ENCODE measurements at regions not wholly inside any gene's neighbourhood (a gene's known extent, or its start where the extent isn't known, plus 50 kb on each side); places are given as distances from the start of the nearest gene placed in this dataset.
A peak's percentile ranks its signal among the peaks of the same experiment; 100 is the strongest.

GRCh38 chr6:129936329-129937165 lies 75.4 kb upstream of the TMEM244 start:
- H3K27ac ChIP-seq (ENCODE audit: low read depth, low read length) = no peak overlapping the region
- DNase-seq (ENCODE audit: low read depth, low spot score) = peak; percentile 29
- POLR2A ChIA-PET = no interaction called here
- H3K4me3 ChIP-seq (ENCODE audit: low read depth, low read length) = no peak overlapping the region
- H3K9me3 ChIP-seq (ENCODE audit: control insufficient read depth, insufficient read depth, low read length) = no peaks in the 10 kb centered on the region
- CTCF ChIA-PET = interaction anchor here (1.0 kb wide), 1 partner anchor 339 kb away, joined by 4 read pairs; no protein-coding TSS in a partner anchor
- peak; percentile 40 for TF ChIP-seq CTCF (IDR thresholded peaks at IDR 0.05; ENCODE audit: low read depth, low read length)
- H3K27me3 ChIP-seq (ENCODE audit: control insufficient read depth, insufficient read depth, low read length) = no peaks in the 10 kb centered on the region

GRCh38 chr6:129932321-129932720 lies 71.2 kb upstream of the TMEM244 start:
- TF ChIP-seq CTCF (IDR thresholded peaks at IDR 0.05; ENCODE audit: low read depth, low read length) = no peak
- Histone ChIP-seq H3K27me3 (ENCODE audit: control insufficient read depth, insufficient read depth, low read length) (no peaks in the 10 kb centered on the region), H3K4me3 (ENCODE audit: low read depth, low read length) (no peak overlapping the region), H3K27ac (ENCODE audit: low read depth, low read length) (no peak overlapping the region), H3K9me3 (ENCODE audit: control insufficient read depth, insufficient read depth, low read length) (no peaks in the 10 kb centered on the region)
- no peak for DNase-seq (ENCODE audit: low read depth, low spot score)
- ChIA-PET POLR2A (no interaction called here), CTCF (no interaction called here)

- no peaks in the 10 kb centered on the region for H3K27me3 ChIP-seq (ENCODE audit: control insufficient read depth, insufficient read depth, low read length)
- CTCF ChIA-PET = no interaction called here
- TF ChIP-seq CTCF (IDR thresholded peaks at IDR 0.05; ENCODE audit: low read depth, low read length) = no peak
- H3K9me3 ChIP-seq (ENCODE audit: control insufficient read depth, insufficient read depth, low read length) = no peaks in the 10 kb centered on the region
- peak; percentile 49 for DNase-seq (ENCODE audit: low read depth, low spot score)
- H3K4me3 ChIP-seq (ENCODE audit: low read depth, low read length) = no peak overlapping the region
- POLR2A ChIA-PET = no interaction called here
- no peak overlapping the region for H3K27ac ChIP-seq (ENCODE audit: low read depth, low read length)
These were observed 68.3 kb upstream of the TMEM244 start for GRCh38 chr6:129929433-129929832.

- CTCF ChIA-PET = interaction anchor here (0.7 kb wide), 1 partner anchor 28 kb away, joined by 4 read pairs; no protein-coding TSS in a partner anchor
- no peak for DNase-seq (ENCODE audit: low read depth, low spot score)
- no peaks in the 10 kb centered on the region for H3K9me3 ChIP-seq (ENCODE audit: control insufficient read depth, insufficient read depth, low read length)
- TF ChIP-seq CTCF (IDR thresholded peaks at IDR 0.05; ENCODE audit: low read depth, low read length) = no peak
- no peaks in the 10 kb centered on the region for H3K27me3 ChIP-seq (ENCODE audit: control insufficient read depth, insufficient read depth, low read length)
- no peak overlapping the region for H3K27ac ChIP-seq (ENCODE audit: low read depth, low read length)
- POLR2A ChIA-PET = no interaction called here
- H3K4me3 ChIP-seq (ENCODE audit: low read depth, low read length) = no peak overlapping the region
These were observed 62.6 kb upstream of the TMEM244 start for GRCh38 chr6:129923530-129924250.

All from AG04450 (cell line).